ENCODE measurements at regions not wholly inside any gene's neighbourhood (a gene's known extent, or its start where the extent isn't known, plus 50 kb on each side); places are given as distances from the start of the nearest gene placed in this dataset.

DNA sequence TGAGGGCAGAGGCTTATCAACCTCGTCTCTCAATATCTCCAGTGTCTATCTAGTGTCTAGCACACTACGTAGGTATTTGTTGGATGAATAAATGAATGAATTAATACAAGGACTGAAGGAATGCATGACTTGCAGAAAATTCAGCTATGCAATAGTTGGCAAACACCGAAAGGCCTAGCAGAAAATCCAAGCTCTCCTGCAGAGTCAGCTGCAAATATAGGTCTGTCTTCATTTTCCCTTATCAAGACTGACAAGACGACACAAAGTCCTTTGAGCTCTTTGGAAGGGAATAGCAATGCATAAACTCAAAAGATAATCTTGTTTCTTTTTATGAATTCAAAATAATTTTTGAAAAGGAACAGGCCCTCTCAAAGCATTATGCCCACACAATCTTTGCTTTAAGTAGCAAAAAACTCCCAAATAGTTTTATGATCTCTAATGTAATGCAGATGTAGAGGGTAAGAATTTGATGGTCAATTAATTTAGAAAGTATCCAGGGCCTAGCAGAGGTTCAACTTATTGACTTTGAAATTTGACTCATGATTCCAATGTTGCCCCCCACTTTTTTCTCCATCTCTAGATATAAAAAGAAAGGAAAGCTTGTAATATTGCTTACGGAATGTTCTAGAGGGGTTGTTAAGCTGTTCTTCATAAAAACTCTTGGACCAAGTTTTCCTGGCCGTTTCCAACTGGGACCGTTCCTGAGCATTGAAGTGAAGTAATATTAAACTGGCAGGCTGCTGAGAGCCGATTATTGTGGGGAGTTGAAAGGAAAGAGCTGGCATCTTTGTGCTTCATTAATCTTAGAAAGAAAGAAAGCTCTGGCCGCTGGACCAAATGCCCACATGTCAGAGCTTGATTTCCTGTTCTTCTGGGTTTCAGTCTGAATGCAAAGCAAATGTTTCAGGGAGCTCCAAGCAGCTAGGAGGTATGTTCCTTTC, 227.3 kb downstream of the HS3ST3A1 start:
- TF ChIP-seq, protein P1, sequence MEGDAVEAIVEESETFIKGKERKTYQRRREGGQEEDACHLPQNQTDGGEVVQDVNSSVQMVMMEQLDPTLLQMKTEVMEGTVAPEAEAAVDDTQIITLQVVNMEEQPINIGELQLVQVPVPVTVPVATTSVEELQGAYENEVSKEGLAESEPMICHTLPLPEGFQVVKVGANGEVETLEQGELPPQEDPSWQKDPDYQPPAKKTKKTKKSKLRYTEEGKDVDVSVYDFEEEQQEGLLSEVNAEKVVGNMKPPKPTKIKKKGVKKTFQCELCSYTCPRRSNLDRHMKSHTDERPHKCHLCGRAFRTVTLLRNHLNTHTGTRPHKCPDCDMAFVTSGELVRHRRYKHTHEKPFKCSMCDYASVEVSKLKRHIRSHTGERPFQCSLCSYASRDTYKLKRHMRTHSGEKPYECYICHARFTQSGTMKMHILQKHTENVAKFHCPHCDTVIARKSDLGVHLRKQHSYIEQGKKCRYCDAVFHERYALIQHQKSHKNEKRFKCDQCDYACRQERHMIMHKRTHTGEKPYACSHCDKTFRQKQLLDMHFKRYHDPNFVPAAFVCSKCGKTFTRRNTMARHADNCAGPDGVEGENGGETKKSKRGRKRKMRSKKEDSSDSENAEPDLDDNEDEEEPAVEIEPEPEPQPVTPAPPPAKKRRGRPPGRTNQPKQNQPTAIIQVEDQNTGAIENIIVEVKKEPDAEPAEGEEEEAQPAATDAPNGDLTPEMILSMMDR (IDR thresholded peaks at IDR 0.05; ENCODE audit: extremely low read depth in 1 of 2, insufficient read depth in 1 of 2, low read depth in 1 of 2, low read length in 2 of 2) = no peak
- TF ChIP-seq MYC (IDR thresholded peaks at IDR 0.05; ENCODE audit: low read depth, low read length) (no peak), POLR2A (IDR thresholded peaks at IDR 0.05; ENCODE audit: low read depth, low read length) (no peak), EZH2 (IDR thresholded peaks at IDR 0.05; ENCODE audit: borderline replicate concordance, low read depth, low read length, severe bottlenecking) (no peak), POLR2AphosphoS5 (IDR thresholded peaks at IDR 0.05; ENCODE audit: insufficient read depth, low read depth, low read length) (no peak), JUN (IDR thresholded peaks at IDR 0.05; ENCODE audit: borderline replicate concordance, insufficient read depth, insufficient read length, low read depth) (no peak), FOS (IDR thresholded peaks at IDR 0.05; ENCODE audit: borderline replicate concordance, insufficient read depth, low read length) (no peak)
- TF ChIP-seq, protein P2, sequence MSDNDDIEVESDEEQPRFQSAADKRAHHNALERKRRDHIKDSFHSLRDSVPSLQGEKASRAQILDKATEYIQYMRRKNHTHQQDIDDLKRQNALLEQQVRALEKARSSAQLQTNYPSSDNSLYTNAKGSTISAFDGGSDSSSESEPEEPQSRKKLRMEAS (IDR thresholded peaks at IDR 0.05; ENCODE audit: insufficient read depth, insufficient read length) = no peak

Data from endothelial cell of umbilical vein (primary cell).